Daoy (cell line): ENCODE measurements at regions not wholly inside any gene's neighbourhood (a gene's known extent, or its start where the extent isn't known, plus 50 kb on each side); places are given as distances from the start of the nearest gene placed in this dataset.

Experiments used
- DNase-seq: peaks from one replicate; pipeline ENCODE4 v3.0.0-alpha.2; 2015; ENCODE audit warnings: low read depth

- peak; percentile 75 for DNase-seq
Measured at GRCh38 chr7:106166651-106167342, 54.7 kb upstream of the SYPL1 start.

GRCh38 chr7:106165337-106165736 lies 53.2 kb upstream of the SYPL1 start:
- DNase-seq = peak; percentile 45

DNA sequence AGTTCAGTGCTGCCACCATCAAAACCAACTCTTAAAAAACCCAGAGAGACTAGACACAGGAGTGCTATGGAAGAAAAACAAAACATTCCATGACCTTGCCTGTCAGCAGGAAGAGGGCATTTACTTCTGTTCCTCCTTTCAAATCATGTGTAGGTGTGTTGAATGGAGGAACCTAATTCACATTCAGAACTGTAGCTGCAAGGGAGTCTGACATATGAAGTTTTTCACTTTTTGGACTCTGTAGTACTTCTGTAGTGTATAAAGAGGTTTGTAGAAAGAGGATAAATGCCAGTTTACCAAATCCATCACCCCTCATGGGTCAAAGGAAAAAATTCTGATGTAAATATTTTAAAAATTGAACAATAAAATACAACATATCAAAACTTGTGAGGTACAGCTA lies 51.1 kb upstream of the SYPL1 start:
- no peak for DNase-seq
